GM21447 (cell line): ENCODE measurements at regions not wholly inside any gene's neighbourhood (a gene's known extent, or its start where the extent isn't known, plus 50 kb on each side); places are given as distances from the start of the nearest gene placed in this dataset.
A peak's percentile ranks its signal among the peaks of the same experiment; 100 is the strongest.
"Not testable (repeated sequence)": the region's sequence is repeated elsewhere in the genome, so short reads cannot be mapped to it uniquely, and the experiment has no call there.

Source experiments
- ATAC-seq: cut with Tn5 transposase; IDR thresholded peaks from one replicate; pipeline ENCODE4 v1.9.1; 2021; ENCODE audit not compliant: unreplicated experiment

GRCh38 chr9:74133921-74134320, 363.2 kb upstream of the RORB start:
- ATAC-seq = no peak

GRCh38 chr9:74138182-74138581, 359.0 kb upstream of the RORB start:
- no peak for ATAC-seq

GRCh38 chr9:74140141-74140540, 357.0 kb upstream of the RORB start:
- ATAC-seq = no peak

GRCh38 chr9:74147906-74148305, 349.2 kb upstream of the RORB start:
- ATAC-seq = no peak

GRCh38 chr9:74172874-74173273, 324.3 kb upstream of the RORB start:
- ATAC-seq = peak; percentile 98

GRCh38 chr9:74173284-74173683, 323.9 kb upstream of the RORB start:
- ATAC-seq = no peak

GRCh38 chr9:74197771-74198170, 299.4 kb upstream of the RORB start:
- ATAC-seq = not testable (repeated sequence)

- no peak for ATAC-seq
Observed at GRCh38 chr9:74205056-74205455, 292.1 kb upstream of the RORB start.

- no peak for ATAC-seq
Observed at GRCh38 chr9:74218385-74219063, 278.6 kb upstream of the RORB start.

GRCh38 chr9:74220327-74220726, 276.8 kb upstream of the RORB start:
- ATAC-seq = no peak

- no peak for ATAC-seq
Observed at GRCh38 chr9:74236857-74237256, 260.3 kb upstream of the RORB start.

GRCh38 chr9:74245866-74246497, 251.2 kb upstream of the RORB start:
- no peak for ATAC-seq

- no peak for ATAC-seq
Observed at GRCh38 chr9:74255489-74255984, 241.6 kb upstream of the RORB start.

GRCh38 chr9:74275872-74276508, 221.1 kb upstream of the RORB start:
- no peak for ATAC-seq

GRCh38 chr9:74277532-74277931, 219.6 kb upstream of the RORB start:
- ATAC-seq = peak; percentile 93

- ATAC-seq = no peak
Observed at GRCh38 chr9:74281674-74282073, 215.5 kb upstream of the RORB start.

- no peak for ATAC-seq
Observed at GRCh38 chr9:74282526-74283253, 214.4 kb upstream of the RORB start.

- no peak for ATAC-seq
Observed at GRCh38 chr9:74284581-74285450, 212.3 kb upstream of the RORB start.

- no peak for ATAC-seq
Observed at GRCh38 chr9:74293479-74293878, 203.7 kb upstream of the RORB start.

- no peak for ATAC-seq
Observed at GRCh38 chr9:74303945-74304344, 193.2 kb upstream of the RORB start.

GRCh38 chr9:74304598-74304997, 192.5 kb upstream of the RORB start:
- no peak for ATAC-seq
